Panc1 (cell line): ENCODE measurements at regions not wholly inside any gene's neighbourhood (a gene's known extent, or its start where the extent isn't known, plus 50 kb on each side); places are given as distances from the start of the nearest gene placed in this dataset.

Source experiments
- ATAC-seq: fragments of 200-7000 bp; cut with Tn5 transposase; 2 replicates; pipeline ENCODE4 v1.9.1; 2020; ENCODE audit warnings: mild to moderate bottlenecking, moderate library complexity
- BruUV-seq: library from RNA; stranded (reverse); fragments of 400-500 nt; replicated peaks from 2 replicates; lab custom pipeline; 2021; lab: Mats Ljungman, UMichigan
- CTCF ChIA-PET: fragments of 300-600 bp; sonication (Branson Sonifier 250); formaldehyde crosslinking; loops from one replicate; lab custom pipeline; 2022; ENCODE audit warnings: antibody characterized with exemption; lab: Charles Lee
- POLR2A ChIA-PET: fragments of 300-600 bp; sonication (Branson Sonifier 250); formaldehyde crosslinking; loops from one replicate; lab custom pipeline; 2022; ENCODE audit warnings: antibody characterized with exemption; lab: Charles Lee
- DNase-seq: peaks from one replicate; pipeline ENCODE4 v3.0.0-alpha.2; 2010; ENCODE audit warnings: low read depth, low spot score
- H3K27ac ChIP-seq: 2 replicates; pipeline ENCODE4 v1.5.1; 2011; ENCODE audit warnings: mild to moderate bottlenecking, low read length, inconsistent platforms
- H3K27me3 ChIP-seq: fragments of 200-500 bp; sonication (Bioruptor generic); 2 replicates; pipeline ENCODE4 v1.6.0; 2014; ENCODE audit warnings: low read length, inconsistent platforms; ENCODE audit not compliant: control insufficient read depth, insufficient read depth
- H3K36me3 ChIP-seq: fragments of 200-500 bp; sonication (Bioruptor generic); 2 replicates; pipeline ENCODE4 v1.5.1; 2014; ENCODE audit warnings: inconsistent platforms, mild to moderate bottlenecking, low read length, moderate library complexity; ENCODE audit not compliant: control insufficient read depth, insufficient read depth
- H3K4me1 ChIP-seq: 2 replicates; pipeline ENCODE4 v1.5.1; 2011; ENCODE audit warnings: inconsistent platforms, mild to moderate bottlenecking, low read length, moderate library complexity; ENCODE audit not compliant: control insufficient read depth, insufficient read depth
- H3K4me3 ChIP-seq, 2 experiments: 2 replicates each; pipeline ENCODE4 v1.5.1; 2011 to 2012; ENCODE audit warnings: low read depth in 2 of 2, low read length in 2 of 2, mild to moderate bottlenecking in 2 of 2, inconsistent platforms in 1 of 2, moderate library complexity in 1 of 2
- H3K9me3 ChIP-seq: fragments of 200-500 bp; sonication (Bioruptor generic); 2 replicates; pipeline ENCODE4 v1.5.1; 2014; ENCODE audit warnings: low read depth, mild to moderate bottlenecking, inconsistent platforms, low read length, moderate library complexity; ENCODE audit not compliant: control insufficient read depth, insufficient read depth
- CTCF ChIP-seq: fragments of 450-650 bp; IDR thresholded peaks from 2 replicates; pipeline ENCODE4 v1.5.1; 2017; ENCODE audit warnings: mild to moderate bottlenecking
- POLR2AphosphoS5 ChIP-seq: IDR thresholded peaks from 2 replicates; pipeline ENCODE4 v1.6.1; 2012; ENCODE audit warnings: mild to moderate bottlenecking, low read depth, low read length, moderate library complexity
- REST ChIP-seq, 2 experiments: IDR thresholded peaks; 2 replicates each; pipeline ENCODE4 v1.6.1; 2011 to 2012; ENCODE audit warnings: low read depth in 2 of 2, control low read depth in 1 of 2, low read length in 1 of 2, mild to moderate bottlenecking in 1 of 2, moderate library complexity in 1 of 2; ENCODE audit not compliant: insufficient read depth in 1 of 2
- SIN3A ChIP-seq: IDR thresholded peaks from 2 replicates; pipeline ENCODE4 v1.6.1; 2012; ENCODE audit warnings: low read depth, mild to moderate bottlenecking, low read length, moderate library complexity, borderline replicate concordance; ENCODE audit not compliant: insufficient read depth
- TCF7L2 ChIP-seq: IDR thresholded peaks from 2 replicates; pipeline ENCODE4 v1.6.1; 2011; ENCODE audit warnings: mild to moderate bottlenecking, low read depth, low read length, inconsistent platforms
- in situ Hi-C: cut with HindIII; loops from 2 replicates; pipeline ENCODE4 v1.10.0; 2016; ENCODE audit warnings: low sequenced_read_pairs, low pct_unique_long_range_greater_than_20kb
- intact Hi-C: fragments of 100-400 bp; cut with micrococcal nuclease; formaldehyde crosslinking; loops from one replicate; pipeline ENCODE4 v1.10.0; 2022; ENCODE audit not compliant: unreplicated experiment

- CTCF ChIA-PET, result no interaction called here
- in situ Hi-C loops, result no loop called here
- intact Hi-C loops, result no loop called here
- no peaks in the 10 kb centered on the region for H3K4me1 ChIP-seq
- no peaks in the 10 kb centered on the region for H3K9me3 ChIP-seq
- ATAC-seq (no peak), DNase-seq (no peak)
- POLR2A ChIA-PET, result no interaction called here
- H3K4me3 ChIP-seq, result no peak overlapping the region
- no TSS peak for BruUV-seq
- H3K36me3 ChIP-seq, result no peaks in the 10 kb centered on the region
- no peak overlapping the region for H3K27ac ChIP-seq
- no peak for TF ChIP-seq SIN3A
- no peak for TF ChIP-seq CTCF
- TF ChIP-seq REST (IDR thresholded peaks at IDR 0.05; ENCODE audit: insufficient read depth in 1 of 2, low read depth in 2 of 2, low read length in 1 of 2), result no peak
- no peak for TF ChIP-seq POLR2AphosphoS5
- no peak for TF ChIP-seq TCF7L2
- H3K27me3 ChIP-seq, result no peaks in the 10 kb centered on the region
These were observed 141.2 kb downstream of the RWDD3 start for GRCh38 chr1:95375174-95375573.

GRCh38 chr1:95380909-95381308 is 146.9 kb downstream of the RWDD3 start:
- H3K9me3 ChIP-seq, result no peaks in the 10 kb centered on the region
- ATAC-seq (no peak), DNase-seq (no peak)
- TF ChIP-seq TCF7L2 (no peak), POLR2AphosphoS5 (no peak), CTCF (no peak), SIN3A (no peak), REST (IDR thresholded peaks at IDR 0.05; ENCODE audit: insufficient read depth in 1 of 2, low read depth in 2 of 2, low read length in 1 of 2) (no peak)
- intact Hi-C loops, result no loop called here
- in situ Hi-C loops, result no loop called here
- ChIA-PET CTCF (no interaction called here), POLR2A (no interaction called here)
- H3K36me3 ChIP-seq, result no peaks in the 10 kb centered on the region
- no peak overlapping the region for H3K4me3 ChIP-seq
- no peaks in the 10 kb centered on the region for H3K4me1 ChIP-seq
- H3K27ac ChIP-seq, result no peak overlapping the region
- BruUV-seq, result no TSS peak
- H3K27me3 ChIP-seq, result no peaks in the 10 kb centered on the region
